A549 (cell line): ENCODE measurements at regions not wholly inside any gene's neighbourhood (a gene's known extent, or its start where the extent isn't known, plus 50 kb on each side); places are given as distances from the start of the nearest gene placed in this dataset.

ENCODE experiments used
- BHLHE40 ChIP-seq: IDR thresholded peaks from 2 replicates; pipeline ENCODE4 v1.6.1; 2012; ENCODE audit warnings: low read depth, low read length, inconsistent platforms
- CEBPB ChIP-seq, 2 experiments: fragments of >200 bp in 1 of 2; sonication (Bioruptor Twin) in 1 of 2; formaldehyde crosslinking in 1 of 2; IDR thresholded peaks; 2 replicates each; pipeline ENCODE4 v1.6.1; 2012 to 2016
- CTCF ChIP-seq: fragments of >200 bp; sonication (Bioruptor Twin); formaldehyde crosslinking; IDR thresholded peaks from 3 replicates; pipeline ENCODE4 v1.5.1; 2016
- HDAC2 ChIP-seq: fragments of 200-600 bp; sonication (generic); IDR thresholded peaks from 2 replicates; pipeline ENCODE4 v1.6.1; 2016
- JUN ChIP-seq, 2 experiments: fragments of >200 bp; sonication (Bioruptor Twin); formaldehyde crosslinking; IDR thresholded peaks; 2 replicates in 1 of 2; 3 replicates in 1 of 2; pipeline ENCODE4 v1.6.1; 2016 to 2017
- KDM1A ChIP-seq: fragments of 200-600 bp; sonication (generic); IDR thresholded peaks from 2 replicates; pipeline ENCODE4 v1.6.1; 2016; ENCODE audit warnings: low read depth, mild to moderate bottlenecking
- PBX3 ChIP-seq: IDR thresholded peaks from 2 replicates; pipeline ENCODE4 v1.6.1; 2012
- POLR2A ChIP-seq: IDR thresholded peaks from 2 replicates; pipeline ENCODE4 v1.6.1; 2012; ENCODE audit warnings: mild to moderate bottlenecking, low read length
- RAD21 ChIP-seq, 2 experiments: fragments of >200 bp in 1 of 2; sonication (Bioruptor Twin) in 1 of 2; formaldehyde crosslinking in 1 of 2; IDR thresholded peaks in 1 of 2; conservative IDR thresholded peaks in 1 of 2; 2 replicates in 1 of 2; 3 replicates in 1 of 2; pipeline ENCODE4 v1.6.1; 2012 to 2018; ENCODE audit warnings: inconsistent platforms in 1 of 2
- RFX5 ChIP-seq: fragments of 450-650 bp; IDR thresholded peaks from 2 replicates; pipeline ENCODE4 v1.7.1; 2014; ENCODE audit warnings: antibody characterized with exemption, mild to moderate bottlenecking, moderate library complexity
- SMC3 ChIP-seq: fragments of >200 bp; sonication (Bioruptor Twin); formaldehyde crosslinking; IDR thresholded peaks from 3 replicates; pipeline ENCODE4 v1.6.1; 2018; ENCODE audit warnings: inconsistent platforms

GRCh38 chr13:109602356-109602755 lies 184.0 kb downstream of the IRS2 start:
- TF ChIP-seq CTCF (no peak), PBX3 (no peak), POLR2A (no peak), JUN (IDR thresholded peaks at IDR 0.05) (no peak), RAD21 (conservative IDR thresholded peaks at IDR 0.05 in 1 of 2, IDR thresholded peaks at IDR 0.05 in 1 of 2) (no peak), RFX5 (no peak), SMC3 (no peak), CEBPB (IDR thresholded peaks at IDR 0.05) (no peak), KDM1A (no peak), HDAC2 (no peak), BHLHE40 (no peak)
